T-helper 22 cell (primary cell): ENCODE measurements at regions not wholly inside any gene's neighbourhood (a gene's known extent, or its start where the extent isn't known, plus 50 kb on each side); places are given as distances from the start of the nearest gene placed in this dataset.

Source experiments
- DNase-seq: peaks from one replicate; pipeline ENCODE4 v3.0.0-alpha.2; 2020; ENCODE audit warnings: low read depth

DNA sequence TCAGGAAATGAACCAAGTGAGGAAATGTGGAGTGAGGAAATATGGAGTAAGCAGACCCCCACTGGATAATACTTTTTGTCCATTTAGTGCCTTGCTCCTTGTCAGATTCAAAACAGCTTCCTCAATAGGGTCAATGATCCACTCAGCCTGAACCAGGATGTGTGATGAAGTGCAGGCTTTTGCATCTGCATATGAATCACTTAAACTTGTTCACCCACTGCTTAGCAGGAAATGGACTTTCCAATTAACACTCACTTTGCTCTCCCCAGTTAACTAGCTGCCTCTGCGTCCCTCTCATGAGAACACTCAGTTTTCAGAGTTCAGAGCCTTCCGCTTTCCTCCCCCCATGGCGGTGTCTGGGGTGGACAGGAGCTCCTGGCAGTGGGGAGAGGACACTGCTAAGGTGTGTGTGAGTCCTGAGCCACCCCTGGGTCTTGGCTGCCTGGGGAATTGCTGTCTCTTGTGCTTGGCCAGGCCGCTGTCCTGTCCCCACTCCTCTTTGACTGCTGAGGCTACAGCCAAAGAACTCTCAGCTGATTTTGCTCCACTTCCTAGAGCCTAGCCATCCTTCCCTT is 621.8 kb downstream of the CDH26 start:
- DNase-seq = no peak

DNA sequence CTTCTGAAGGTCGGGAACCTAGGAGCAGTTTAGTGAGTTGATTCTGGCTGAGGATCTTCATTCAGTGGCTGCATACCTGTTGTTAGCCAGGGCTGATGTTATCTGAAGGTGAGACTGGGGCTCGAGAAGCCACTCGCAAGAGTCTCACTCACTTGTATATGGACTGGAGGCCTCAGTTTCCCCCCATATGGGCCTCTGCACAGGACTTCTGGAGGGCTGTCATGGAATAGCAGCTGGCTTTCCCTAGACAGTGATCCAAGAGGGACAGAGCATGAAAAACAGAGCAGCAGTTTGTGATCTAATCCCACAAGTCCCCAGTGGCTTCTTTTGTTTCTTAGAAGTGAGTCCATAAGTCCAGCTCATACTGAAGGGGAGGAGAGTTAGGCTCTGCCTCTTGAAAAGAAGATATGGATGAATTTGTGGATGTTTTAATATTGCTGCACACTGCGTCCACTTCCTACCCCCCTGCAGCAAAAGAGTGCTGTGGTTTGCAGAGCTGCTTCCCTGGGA is 623.4 kb downstream of the CDH26 start:
- no peak for DNase-seq

DNA sequence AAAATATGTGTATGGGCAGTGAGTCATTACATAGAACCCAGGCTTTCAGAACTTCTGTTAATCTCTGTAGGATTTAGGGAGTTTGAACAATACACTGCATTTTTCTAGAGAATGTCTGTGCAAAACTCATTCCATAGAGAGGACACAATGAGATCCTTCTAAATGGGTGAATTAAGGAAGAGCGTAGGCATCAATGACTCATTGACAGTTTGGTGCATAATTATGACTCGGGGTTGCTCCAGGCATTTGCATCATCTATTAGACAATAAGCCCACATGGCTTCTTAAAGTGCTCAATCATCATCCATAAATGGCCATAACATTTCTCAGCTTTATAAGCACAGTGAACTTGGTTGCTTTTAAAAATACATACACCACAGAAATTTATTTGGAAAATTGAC is 625.5 kb downstream of the CDH26 start:
- DNase-seq = no peak

DNA sequence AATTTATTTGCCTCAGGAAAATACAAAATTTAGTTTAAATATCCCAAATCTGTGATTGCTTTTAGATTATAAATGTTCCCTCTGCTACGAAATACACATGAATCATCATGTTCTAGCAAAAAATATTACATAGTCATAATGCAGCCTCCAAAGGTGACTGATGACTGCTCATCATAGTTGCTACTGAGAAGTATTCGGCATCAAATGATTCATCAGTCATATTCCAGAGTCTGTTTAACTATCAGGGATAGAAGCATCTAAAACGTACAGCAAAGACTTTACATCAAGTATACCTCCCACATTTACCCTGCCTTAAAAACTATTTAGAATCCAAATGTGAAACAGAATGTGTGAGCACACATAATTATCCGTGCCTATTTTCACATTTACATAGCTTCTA is 626.0 kb downstream of the CDH26 start:
- DNase-seq = no peak

DNA sequence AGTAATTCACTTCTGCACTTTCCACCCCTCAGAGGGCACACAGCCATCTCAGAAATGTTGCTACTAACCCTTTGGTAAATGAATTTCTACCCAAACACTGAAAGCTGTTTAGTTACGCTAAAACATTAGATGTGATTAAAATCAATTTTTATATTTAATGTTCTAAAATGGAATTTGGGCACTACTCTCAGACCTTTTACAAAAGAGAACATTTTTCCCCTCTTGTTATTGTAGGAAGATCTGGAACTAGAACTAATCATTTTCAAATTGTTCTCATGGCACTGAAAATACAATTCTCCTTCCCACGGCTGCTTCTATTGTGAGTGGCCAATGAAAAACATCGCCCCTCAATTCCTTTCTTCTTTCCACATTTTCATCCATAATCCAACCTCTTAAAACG is 627.4 kb downstream of the CDH26 start:
- no peak for DNase-seq

DNA sequence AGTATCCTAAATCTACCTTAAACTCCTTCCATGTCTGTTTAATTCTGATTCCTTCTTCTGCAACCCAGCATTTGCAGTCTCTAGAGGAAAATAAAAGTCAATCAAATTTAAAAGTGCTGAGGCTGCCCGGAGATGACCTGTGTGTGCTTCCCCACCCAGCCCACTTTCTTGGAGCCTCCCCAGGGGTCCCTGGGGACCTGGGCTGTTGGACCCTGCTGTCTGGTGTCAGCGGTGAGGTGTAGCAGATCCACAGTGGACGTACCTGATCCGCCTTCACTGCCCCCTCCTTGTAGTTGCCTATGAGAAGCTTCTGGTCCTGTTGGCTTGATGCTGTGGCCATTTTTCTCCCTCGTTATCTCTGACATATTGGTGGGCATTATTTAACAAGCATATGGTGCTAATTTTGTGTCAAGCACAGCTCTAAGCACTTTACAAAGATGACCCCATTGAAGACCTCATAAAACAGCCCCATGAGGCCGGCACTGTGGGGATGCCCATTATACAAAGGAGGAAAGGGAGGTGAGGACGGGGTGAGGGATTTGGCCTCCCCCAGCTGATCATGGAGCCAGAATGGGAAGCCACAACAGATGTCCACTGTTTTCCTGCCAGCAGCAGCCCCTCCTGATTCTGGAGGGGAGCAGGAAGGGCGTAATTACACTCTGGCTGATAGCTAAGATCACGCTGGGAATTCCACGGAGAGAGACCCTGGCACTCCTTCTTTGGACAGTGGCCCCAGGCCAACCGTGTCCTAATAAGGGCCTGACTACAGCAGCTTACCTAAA is 628.2 kb downstream of the CDH26 start:
- no peak for DNase-seq

DNA sequence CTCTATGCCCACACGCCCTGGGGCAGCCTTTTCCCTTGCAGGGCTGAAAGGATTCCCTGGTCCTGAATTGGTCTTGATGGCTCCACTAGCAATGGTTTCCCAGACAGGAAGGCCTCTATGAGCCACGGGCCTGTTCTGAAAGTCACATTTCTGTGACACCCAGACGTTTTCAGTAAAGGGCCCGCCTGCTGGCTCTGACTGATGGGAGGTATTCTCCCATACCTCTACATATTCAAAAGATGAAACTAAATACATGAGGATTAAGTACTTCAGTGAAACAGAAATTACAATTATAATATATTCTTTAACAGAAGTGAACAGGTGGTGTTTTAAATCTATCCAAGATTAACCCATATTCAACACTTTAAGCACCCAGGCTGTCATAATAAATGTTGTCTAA is 629.8 kb downstream of the CDH26 start:
- DNase-seq = no peak

DNA sequence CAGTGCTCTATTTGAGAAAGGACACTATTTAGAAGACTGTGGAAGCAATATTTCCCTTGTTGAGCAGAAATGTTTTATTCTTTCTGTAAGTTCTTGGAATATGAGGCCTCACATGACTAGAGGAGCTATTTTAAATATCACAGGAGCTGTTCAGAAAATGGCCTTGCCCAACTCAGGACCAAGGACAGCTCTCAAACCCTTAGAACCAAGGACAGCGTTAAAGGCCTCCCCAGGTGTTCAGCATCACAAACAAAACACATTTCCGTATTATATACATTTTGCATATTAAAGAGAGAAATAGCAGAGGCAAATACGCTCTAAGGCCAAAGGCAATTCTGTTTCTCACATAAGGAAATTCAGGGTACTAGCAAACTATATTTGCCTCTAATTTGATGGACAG is 631.4 kb downstream of the CDH26 start:
- no peak for DNase-seq

DNA sequence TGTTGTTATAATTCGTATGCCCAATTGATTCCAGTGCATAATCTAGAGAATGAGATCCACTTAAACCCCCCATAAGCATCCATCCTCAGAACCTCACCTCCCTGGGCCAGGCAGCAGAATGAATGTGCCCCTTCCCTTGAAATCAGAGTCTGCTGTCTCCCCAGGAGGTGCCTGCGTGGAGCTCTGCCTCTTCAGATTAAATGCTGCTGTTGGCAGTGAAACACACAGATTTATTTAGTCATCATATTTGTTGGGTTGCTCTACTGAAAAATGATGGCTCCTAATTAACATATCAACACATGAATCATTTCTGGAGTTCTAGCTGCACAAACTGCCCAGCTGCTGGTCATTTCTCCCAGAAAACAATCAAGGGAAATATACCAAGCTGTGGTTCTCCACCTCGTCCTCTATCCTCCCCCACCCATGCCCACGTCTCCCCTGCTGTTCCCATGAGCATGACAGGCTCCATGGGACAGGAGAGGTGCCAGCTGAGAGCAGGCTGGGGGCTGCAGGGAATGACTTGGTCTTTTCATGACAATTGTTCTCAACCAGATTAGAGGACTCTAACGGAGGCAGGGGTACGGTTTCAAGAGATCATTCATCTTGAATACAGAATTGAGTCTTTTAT is 633.1 kb downstream of the CDH26 start:
- no peak for DNase-seq

DNA sequence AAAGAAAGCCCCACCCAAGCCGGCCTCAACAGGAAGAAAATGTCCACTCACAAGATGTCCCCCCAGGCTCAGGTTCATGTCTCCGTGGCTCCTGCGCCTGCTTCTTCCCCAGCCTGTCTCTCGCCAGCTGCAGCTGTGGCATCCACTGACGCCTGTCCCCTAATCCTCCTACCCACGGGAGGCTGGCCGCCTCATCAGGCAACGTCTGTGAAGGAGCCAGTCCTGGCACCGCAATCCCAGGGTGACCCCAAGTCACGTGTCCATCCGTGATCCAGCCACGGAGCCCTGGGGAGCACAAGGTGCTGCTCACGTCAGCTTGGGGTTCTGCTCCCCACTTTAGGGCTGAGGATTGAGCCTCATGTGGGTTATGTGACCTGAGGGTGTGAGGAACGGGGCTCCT is 640.3 kb downstream of the CDH26 start:
- DNase-seq = no peak

DNA sequence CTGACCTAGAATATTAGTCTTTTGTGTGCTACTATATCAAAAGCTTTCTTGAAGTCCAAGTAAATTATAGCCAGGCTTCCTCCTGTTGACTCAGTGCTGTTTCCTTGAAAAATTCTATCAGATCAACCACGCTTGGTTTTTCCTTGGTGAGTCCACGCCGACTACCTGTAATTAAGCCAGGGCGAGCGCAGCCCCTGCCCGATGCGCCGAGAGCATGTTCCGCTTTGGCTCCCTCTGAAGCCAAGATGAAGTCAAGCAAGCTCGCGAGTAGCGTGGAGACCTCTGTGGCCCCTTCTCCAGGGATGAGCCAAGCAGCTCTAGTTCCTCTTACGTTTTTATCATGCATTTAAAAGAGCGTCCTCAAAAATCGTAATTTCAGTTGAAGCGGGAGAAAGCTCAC is 641.2 kb downstream of the CDH26 start:
- DNase-seq = no peak

DNA sequence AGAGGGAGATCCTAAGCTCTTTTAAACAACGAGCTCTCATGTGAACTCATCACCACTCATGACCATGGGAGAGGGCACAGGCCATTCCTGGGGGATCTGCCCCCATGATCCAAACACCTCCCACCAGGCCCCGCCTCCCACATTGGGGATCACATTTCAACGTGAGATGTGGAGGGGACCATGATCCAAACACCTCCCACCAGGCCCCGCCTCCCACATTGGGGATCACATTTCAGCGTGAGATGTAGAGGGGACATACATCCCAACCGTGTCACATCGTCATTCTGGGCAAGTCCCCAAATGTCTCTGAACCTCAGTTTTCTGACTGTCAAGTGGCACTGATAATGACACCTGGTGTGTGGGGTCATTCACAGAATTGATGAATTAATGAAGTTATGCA is 641.8 kb downstream of the CDH26 start:
- no peak for DNase-seq

DNA sequence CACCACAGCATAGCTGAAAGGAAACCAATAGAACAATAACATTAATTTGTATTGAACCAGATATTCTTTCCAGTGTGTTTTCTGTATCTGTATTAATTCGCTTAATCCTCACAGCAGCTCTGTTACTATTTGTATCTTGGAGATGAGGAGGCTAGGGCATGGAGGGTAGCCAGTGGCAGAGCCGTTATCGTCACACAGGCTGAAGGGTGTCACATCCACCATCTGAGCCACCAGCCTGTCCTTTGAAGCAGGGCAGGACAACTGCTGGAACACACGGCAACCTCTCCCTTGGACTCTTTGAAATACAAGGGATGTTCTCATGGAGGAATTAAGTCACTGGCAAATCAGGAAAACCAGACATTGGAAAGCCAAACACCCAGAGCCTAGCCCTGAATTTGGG is 628.0 kb upstream of the CDH4 start:
- no peak for DNase-seq

DNA sequence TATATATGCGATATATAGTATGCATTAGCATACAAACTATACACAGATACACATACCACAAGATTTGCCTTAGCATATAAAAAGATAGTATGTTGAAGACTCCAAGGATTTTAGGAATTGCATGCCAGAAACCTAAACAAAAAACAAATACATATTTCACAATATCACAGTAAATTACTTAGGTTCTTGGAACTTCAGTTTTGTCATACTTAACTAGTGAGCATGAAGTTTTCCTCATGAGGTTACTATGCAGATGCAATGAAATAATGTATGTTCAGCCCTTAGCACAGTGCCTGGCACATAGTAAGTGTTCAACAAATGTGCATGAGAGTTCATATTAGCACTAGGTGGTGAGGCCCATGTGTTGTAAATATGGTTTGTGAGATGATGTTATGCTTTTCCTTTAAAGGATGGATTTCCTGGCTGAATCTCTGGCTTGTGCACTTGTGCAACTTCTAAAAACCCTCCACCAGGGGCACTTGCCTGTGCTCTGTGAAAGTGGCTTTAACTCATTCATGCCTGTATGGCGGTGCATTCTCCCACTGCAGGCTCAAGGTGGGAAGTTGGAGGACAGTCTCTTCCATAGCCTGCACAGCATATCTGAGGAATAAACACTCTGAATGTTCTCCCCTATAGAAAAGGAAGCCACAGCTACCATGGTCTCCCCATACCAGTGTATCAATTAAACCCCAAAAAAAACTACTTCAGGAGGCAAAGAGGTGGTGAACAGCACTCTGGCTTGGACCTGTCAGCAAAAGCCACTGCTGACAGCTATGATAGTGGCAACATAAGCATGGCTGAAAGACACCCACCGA is 624.1 kb upstream of the CDH4 start:
- no peak for DNase-seq

DNA sequence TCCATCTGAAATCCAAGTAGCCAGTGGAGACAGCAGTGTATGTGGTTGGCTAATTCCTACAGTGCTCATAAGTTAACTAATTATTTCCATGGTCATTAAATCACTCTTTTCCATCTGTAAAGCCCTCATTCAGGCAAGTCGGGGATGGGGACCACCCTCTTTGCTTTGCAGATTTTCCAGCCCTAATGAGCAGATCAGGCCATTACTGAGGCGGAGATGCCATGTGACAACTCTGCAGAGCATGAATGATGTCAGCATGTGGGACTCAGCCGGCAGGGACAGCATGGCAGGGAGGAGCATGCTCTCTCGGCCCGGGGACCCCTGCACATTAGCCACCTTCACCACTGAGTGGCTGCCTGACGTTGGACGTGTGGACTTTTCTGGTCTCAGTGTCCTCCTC is 623.3 kb upstream of the CDH4 start:
- no peak for DNase-seq

DNA sequence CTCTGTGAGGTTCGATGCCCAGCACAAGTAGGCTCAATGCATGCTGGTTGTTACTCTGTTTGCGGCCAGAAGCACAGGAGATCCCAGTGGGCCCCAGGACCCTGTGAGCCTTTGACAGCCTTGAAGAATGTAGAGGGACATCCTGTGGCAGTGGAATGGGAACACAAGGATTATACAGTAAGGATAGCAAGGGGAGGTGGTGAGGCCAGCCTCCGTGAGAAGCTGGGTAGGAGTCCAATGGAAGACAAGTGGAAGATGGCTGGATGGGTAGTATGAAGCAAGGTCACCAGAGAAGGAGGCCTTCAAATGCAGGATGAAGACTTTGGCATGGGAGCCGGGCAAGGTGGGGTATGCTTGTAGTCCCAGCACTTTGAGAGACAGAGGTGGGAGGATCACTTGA is 622.9 kb upstream of the CDH4 start:
- no peak for DNase-seq

DNA sequence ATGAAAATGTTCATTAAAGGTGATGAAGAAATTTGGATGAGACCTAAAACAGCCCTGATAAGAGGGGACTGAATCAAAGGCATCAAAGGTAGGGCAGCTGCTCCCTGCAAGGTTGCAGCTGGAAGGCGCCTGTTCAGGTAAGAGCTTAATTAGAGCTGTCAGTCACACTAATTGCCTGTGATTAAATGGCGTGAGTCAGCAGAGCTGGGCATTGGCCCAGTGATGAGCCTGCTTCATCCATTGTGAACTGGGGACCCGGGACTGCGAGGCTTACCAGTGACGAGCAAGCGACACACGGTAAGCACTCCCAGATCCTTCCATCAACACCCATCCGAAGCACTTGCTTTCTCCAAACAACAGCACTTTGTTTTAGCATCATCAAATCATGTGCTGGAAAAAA is 621.5 kb upstream of the CDH4 start:
- no peak for DNase-seq

DNA sequence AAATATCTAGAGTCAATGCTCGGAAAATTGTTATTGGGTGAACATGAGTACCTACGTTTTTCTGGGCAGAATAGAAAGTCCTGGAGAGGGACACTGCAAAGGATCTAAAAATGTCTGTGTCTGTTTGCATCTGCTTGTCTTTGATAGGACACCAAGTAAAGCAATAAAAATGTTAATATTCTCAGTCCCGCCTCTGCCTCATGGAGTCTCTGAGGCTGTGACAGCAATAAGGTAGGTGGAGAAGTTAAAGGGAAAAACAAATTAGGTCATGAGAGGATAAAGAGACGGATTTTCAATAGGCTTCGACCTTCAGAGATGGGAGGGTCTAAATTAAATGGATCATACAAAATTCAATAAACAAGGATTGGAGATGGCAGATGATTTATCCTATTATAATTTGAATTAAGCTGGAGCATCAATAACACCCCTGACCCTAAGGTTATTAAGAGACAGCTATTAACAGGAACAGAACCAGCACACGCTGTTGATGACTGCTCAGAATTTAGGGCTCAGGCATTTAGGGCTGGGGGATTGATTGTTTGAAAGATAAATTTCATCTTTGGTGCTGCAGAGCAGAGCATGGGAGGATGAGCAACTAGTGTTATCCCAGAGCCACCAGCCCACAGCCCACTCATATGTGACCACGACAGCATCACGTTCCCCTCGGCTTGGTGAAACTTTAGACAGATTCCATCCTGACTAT is 620.3 kb upstream of the CDH4 start:
- DNase-seq = no peak

DNA sequence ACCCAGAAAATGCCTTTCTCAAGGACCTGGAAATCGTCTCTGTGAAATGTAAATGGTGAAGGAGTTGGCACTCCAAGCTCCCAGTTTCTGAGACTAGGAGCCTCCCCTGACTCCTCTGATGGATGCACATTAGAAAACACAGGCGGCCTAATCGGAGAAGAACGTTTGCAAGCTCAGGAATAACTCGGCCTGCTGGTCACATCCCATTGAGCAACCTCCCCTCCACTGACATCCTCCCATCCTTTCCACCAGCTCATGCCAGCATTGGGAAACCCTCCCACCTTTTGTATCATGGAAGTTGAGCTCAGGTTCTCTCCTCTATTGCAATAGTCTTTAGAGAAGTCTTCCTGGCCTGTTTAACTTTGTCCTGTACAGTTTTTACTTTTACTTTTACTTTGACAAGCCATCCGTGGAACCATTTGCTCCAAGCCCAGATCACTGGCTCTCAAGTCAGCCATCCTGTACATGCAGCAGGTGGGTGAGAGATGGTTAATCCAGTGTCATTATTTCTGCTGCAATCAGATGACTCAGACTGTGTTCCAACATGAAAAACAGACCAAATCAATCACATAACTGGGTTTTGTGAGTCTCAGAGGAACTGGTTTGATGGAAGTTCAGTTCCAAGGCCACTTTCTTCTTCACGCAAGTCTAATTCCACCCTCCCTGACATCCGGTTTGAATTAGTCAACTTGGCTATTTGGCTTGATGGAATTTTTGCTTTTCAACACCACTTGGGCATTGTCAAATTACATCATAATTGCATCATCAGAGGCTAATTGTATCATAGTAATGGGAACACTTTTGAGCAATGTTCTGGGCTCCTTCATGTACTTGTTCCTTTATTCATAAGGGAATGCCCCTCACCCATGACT is 619.4 kb upstream of the CDH4 start:
- DNase-seq = no peak

DNA sequence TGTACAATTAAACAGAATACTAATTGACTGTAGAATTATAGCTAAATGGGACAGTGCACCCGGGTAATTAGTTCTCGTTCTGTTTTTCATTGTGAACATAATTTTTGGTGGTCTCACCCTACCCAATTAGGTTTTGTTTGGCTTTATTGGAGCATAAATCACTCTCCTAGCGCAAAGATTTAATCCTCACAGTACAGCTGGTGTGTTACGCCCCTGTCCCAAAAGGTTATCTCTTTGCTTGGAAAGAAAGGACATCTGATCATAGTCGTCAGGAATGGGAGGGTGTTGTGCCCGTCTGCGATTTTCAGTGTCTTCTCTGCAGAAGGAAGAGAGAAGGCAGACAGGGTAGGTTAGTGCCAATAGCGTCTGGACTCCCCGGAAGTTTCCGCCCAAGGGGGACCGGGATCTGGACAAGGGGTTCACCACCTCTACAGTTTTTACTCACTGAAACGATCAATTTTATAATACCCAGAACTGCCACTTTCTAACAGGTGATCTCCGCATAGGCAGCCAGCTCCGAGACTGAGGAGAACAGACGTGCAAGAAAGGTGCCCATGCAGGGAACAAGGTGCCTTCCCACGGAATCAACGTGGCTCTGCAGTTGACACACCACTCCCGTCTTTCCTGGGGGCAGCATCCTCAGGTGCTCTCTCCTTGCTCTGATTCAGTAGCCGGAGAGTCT is 617.4 kb upstream of the CDH4 start:
- DNase-seq = no peak
